G401.6 (cell line): ENCODE measurements at regions not wholly inside any gene's neighbourhood (a gene's known extent, or its start where the extent isn't known, plus 50 kb on each side); places are given as distances from the start of the nearest gene placed in this dataset.
"Not testable (repeated sequence)": the region's sequence is repeated elsewhere in the genome, so short reads cannot be mapped to it uniquely, and the experiment has no call there.

ENCODE experiments used
- FAIRE-seq: peaks from 2 replicates; lab custom pipeline; 2012; peaks lifted over from hg19 to GRCh38; lab: Jason Lieb, UNC

GRCh38 chr14:27245947-27246346, 648.1 kb upstream of the NOVA1 start:
- FAIRE-seq, result no peak

- no peak for FAIRE-seq
Observed at GRCh38 chr14:27253966-27254365, 656.1 kb upstream of the NOVA1 start.

GRCh38 chr14:27256805-27257204, 659.0 kb upstream of the NOVA1 start:
- no peak for FAIRE-seq

- no peak for FAIRE-seq
Observed at GRCh38 chr14:27267876-27268275, 670.0 kb upstream of the NOVA1 start.

- FAIRE-seq, result no peak
Observed at GRCh38 chr14:27270716-27271115, 672.9 kb upstream of the NOVA1 start.

- no peak for FAIRE-seq
Observed at GRCh38 chr14:27278341-27278740, 680.5 kb upstream of the NOVA1 start.

GRCh38 chr14:27305441-27305945, 707.7 kb upstream of the NOVA1 start:
- FAIRE-seq, result no peak

- FAIRE-seq, result not testable (repeated sequence)
Observed at GRCh38 chr14:27312730-27313129, 714.9 kb upstream of the NOVA1 start.

- FAIRE-seq, result no peak
Observed at GRCh38 chr14:27314231-27314630, 716.4 kb upstream of the NOVA1 start.

- no peak for FAIRE-seq
Observed at GRCh38 chr14:27315477-27315876, 717.6 kb upstream of the NOVA1 start.

GRCh38 chr14:27315947-27316346, 718.1 kb upstream of the NOVA1 start:
- FAIRE-seq, result no peak

GRCh38 chr14:27318774-27319420, 721.1 kb upstream of the NOVA1 start:
- FAIRE-seq, result no peak

GRCh38 chr14:27320261-27320660, 722.4 kb upstream of the NOVA1 start:
- FAIRE-seq, result no peak

- no peak for FAIRE-seq
Observed at GRCh38 chr14:27327095-27327494, 729.3 kb upstream of the NOVA1 start.

- no peak for FAIRE-seq
Observed at GRCh38 chr14:27338012-27338411, 740.2 kb upstream of the NOVA1 start.

GRCh38 chr14:27363036-27363435, 765.2 kb upstream of the NOVA1 start:
- not testable (repeated sequence) for FAIRE-seq

GRCh38 chr14:27366596-27366995, 768.8 kb upstream of the NOVA1 start:
- FAIRE-seq, result no peak

GRCh38 chr14:27367345-27367744, 769.5 kb upstream of the NOVA1 start:
- no peak for FAIRE-seq

- no peak for FAIRE-seq
Observed at GRCh38 chr14:27370074-27370473, 772.2 kb upstream of the NOVA1 start.

GRCh38 chr14:27370775-27371174, 772.9 kb upstream of the NOVA1 start:
- no peak for FAIRE-seq

- no peak for FAIRE-seq
Observed at GRCh38 chr14:27371209-27371608, 773.4 kb upstream of the NOVA1 start.

- no peak for FAIRE-seq
Observed at GRCh38 chr14:27371868-27372267, 774.0 kb upstream of the NOVA1 start.

- no peak for FAIRE-seq
Observed at GRCh38 chr14:27372771-27373170, 774.9 kb upstream of the NOVA1 start.

- no peak for FAIRE-seq
Observed at GRCh38 chr14:27384124-27384523, 786.3 kb upstream of the NOVA1 start.

- no peak for FAIRE-seq
Observed at GRCh38 chr14:27386391-27386790, 788.6 kb upstream of the NOVA1 start.
